SK-N-SH treated with all-trans-retinoic acid at 6 μM for 48 hours (cell line): ENCODE measurements at regions not wholly inside any gene's neighbourhood (a gene's known extent, or its start where the extent isn't known, plus 50 kb on each side); places are given as distances from the start of the nearest gene placed in this dataset.

ENCODE experiments used
- CSDC2 ChIP-seq: fragments of 250-450 bp; sonication (Bioruptor Pico); IDR thresholded peaks from 2 replicates; pipeline ENCODE4 v1.5.0; 2020; ENCODE audit warnings: mild to moderate bottlenecking, moderate library complexity
- PATZ1 ChIP-seq: fragments of 250-450 bp; sonication (Bioruptor Pico); IDR thresholded peaks from 2 replicates; pipeline ENCODE4 v1.8.0; 2020; ENCODE audit warnings: mild to moderate bottlenecking, moderate library complexity, borderline replicate concordance
- RARB ChIP-seq: fragments of 250-450 bp; sonication (Bioruptor Pico); IDR thresholded peaks from 2 replicates; pipeline ENCODE4 v1.8.0; 2021; ENCODE audit warnings: mild to moderate bottlenecking, moderate library complexity
- SNAI2 ChIP-seq: fragments of 250-450 bp; sonication (Bioruptor Pico); IDR thresholded peaks from 2 replicates; pipeline ENCODE4 v1.5.0; 2020; ENCODE audit warnings: mild to moderate bottlenecking, moderate library complexity
- ZFP3 ChIP-seq: fragments of 250-450 bp; sonication (Bioruptor Pico); IDR thresholded peaks from 2 replicates; pipeline ENCODE4 v1.5.0; 2020; ENCODE audit warnings: mild to moderate bottlenecking, moderate library complexity

- no peak for TF ChIP-seq SNAI2 (CRISPR knock-in tag)
- no peak for TF ChIP-seq PATZ1 (CRISPR knock-in tag)
- no peak for TF ChIP-seq CSDC2 (CRISPR knock-in tag)
- TF ChIP-seq RARB (CRISPR knock-in tag): no peak
- TF ChIP-seq ZFP3 (CRISPR knock-in tag): no peak
Measured at GRCh38 chr19:28134311-28134710, 1078.6 kb downstream of the UQCRFS1 start.
